ENCODE measurements at regions not wholly inside any gene's neighbourhood (a gene's known extent, or its start where the extent isn't known, plus 50 kb on each side); places are given as distances from the start of the nearest gene placed in this dataset.
"Not testable (repeated sequence)": the region's sequence is repeated elsewhere in the genome, so short reads cannot be mapped to it uniquely, and the experiment has no call there.

- no peak for DNase-seq
Observed at GRCh38 chr1:191371626-191372025, 786.6 kb upstream of the RGS18 start.

- DNase-seq: no peak
Observed at GRCh38 chr1:191388283-191388682, 770.0 kb upstream of the RGS18 start.

- DNase-seq: no peak
Observed at GRCh38 chr1:191396622-191397021, 761.6 kb upstream of the RGS18 start.

- DNase-seq: no peak
Observed at GRCh38 chr1:191398551-191398950, 759.7 kb upstream of the RGS18 start.

GRCh38 chr1:191405417-191405816 is 752.8 kb upstream of the RGS18 start:
- no peak for DNase-seq

GRCh38 chr1:191414981-191415640 is 743.2 kb upstream of the RGS18 start:
- DNase-seq: no peak

GRCh38 chr1:191419842-191420241 is 738.4 kb upstream of the RGS18 start:
- DNase-seq: no peak

GRCh38 chr1:191427593-191427992 is 730.7 kb upstream of the RGS18 start:
- no peak for DNase-seq

- DNase-seq: no peak
Observed at GRCh38 chr1:191432817-191433216, 725.4 kb upstream of the RGS18 start.

GRCh38 chr1:191438979-191439378 is 719.3 kb upstream of the RGS18 start:
- no peak for DNase-seq

GRCh38 chr1:191448279-191448678 is 710.0 kb upstream of the RGS18 start:
- DNase-seq: not testable (repeated sequence)

- DNase-seq: no peak
Observed at GRCh38 chr1:191452586-191452985, 705.7 kb upstream of the RGS18 start.

- DNase-seq: no peak
Observed at GRCh38 chr1:191453487-191453886, 704.8 kb upstream of the RGS18 start.

- no peak for DNase-seq
Observed at GRCh38 chr1:191457889-191458288, 700.4 kb upstream of the RGS18 start.

- no peak for DNase-seq
Observed at GRCh38 chr1:191460234-191460633, 698.0 kb upstream of the RGS18 start.

GRCh38 chr1:191483988-191484387 is 674.3 kb upstream of the RGS18 start:
- no peak for DNase-seq

GRCh38 chr1:191490303-191490702 is 668.0 kb upstream of the RGS18 start:
- no peak for DNase-seq

- no peak for DNase-seq
Observed at GRCh38 chr1:191495040-191495439, 663.2 kb upstream of the RGS18 start.

GRCh38 chr1:191498318-191498717 is 659.9 kb upstream of the RGS18 start:
- no peak for DNase-seq

GRCh38 chr1:191498825-191499224 is 659.4 kb upstream of the RGS18 start:
- no peak for DNase-seq

GRCh38 chr1:191504999-191505398 is 653.3 kb upstream of the RGS18 start:
- no peak for DNase-seq

GRCh38 chr1:191508239-191508638 is 650.0 kb upstream of the RGS18 start:
- DNase-seq: no peak

- DNase-seq: not testable (repeated sequence)
Observed at GRCh38 chr1:191511480-191511879, 646.8 kb upstream of the RGS18 start.

GRCh38 chr1:191517826-191518225 is 640.4 kb upstream of the RGS18 start:
- no peak for DNase-seq

- no peak for DNase-seq
Observed at GRCh38 chr1:191519519-191519918, 638.7 kb upstream of the RGS18 start.
